ENCODE measurements at regions not wholly inside any gene's neighbourhood (a gene's known extent, or its start where the extent isn't known, plus 50 kb on each side); places are given as distances from the start of the nearest gene placed in this dataset.

DNA sequence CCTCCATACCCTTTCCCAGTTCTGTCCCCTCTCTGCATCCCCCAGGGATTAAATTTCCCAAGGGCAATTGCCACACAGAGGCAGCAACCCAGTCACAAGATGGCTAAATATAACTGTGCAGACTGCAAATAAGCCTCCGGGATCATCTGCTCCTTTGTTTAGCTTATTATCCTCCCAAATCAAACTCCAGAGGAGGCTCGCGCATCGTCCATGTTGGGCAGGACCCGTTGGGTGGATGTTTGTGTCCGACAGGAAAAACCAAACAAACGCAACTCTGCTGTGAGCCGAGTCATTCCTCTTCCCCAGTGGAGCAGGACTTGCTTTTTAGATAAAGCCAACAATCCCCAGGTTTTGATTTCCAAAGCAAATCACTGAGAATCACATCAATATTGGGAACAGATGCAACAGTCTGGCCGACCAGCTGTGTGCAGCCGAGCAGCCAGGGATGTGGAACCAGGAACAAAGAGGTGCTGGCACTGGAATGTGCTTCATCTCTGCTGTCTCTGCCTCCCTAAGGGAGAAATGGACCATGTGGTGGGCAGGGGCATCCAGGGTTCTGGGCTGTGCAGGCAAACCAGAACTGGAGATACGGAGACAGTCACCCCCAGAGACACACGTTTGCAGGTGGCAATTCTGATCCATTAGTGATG is 89.8 kb downstream of the PTTG1 start:
- DNase-seq (ENCODE audit: low spot score) = no peak
